Raji (cell line): ENCODE measurements at regions not wholly inside any gene's neighbourhood (a gene's known extent, or its start where the extent isn't known, plus 50 kb on each side); places are given as distances from the start of the nearest gene placed in this dataset.

Experiments
- POLR2A ChIP-seq: IDR thresholded peaks from 2 replicates; pipeline ENCODE4 v1.6.1; 2011; ENCODE audit warnings: low read depth, low read length, control low read depth; ENCODE audit not compliant: insufficient read depth

DNA sequence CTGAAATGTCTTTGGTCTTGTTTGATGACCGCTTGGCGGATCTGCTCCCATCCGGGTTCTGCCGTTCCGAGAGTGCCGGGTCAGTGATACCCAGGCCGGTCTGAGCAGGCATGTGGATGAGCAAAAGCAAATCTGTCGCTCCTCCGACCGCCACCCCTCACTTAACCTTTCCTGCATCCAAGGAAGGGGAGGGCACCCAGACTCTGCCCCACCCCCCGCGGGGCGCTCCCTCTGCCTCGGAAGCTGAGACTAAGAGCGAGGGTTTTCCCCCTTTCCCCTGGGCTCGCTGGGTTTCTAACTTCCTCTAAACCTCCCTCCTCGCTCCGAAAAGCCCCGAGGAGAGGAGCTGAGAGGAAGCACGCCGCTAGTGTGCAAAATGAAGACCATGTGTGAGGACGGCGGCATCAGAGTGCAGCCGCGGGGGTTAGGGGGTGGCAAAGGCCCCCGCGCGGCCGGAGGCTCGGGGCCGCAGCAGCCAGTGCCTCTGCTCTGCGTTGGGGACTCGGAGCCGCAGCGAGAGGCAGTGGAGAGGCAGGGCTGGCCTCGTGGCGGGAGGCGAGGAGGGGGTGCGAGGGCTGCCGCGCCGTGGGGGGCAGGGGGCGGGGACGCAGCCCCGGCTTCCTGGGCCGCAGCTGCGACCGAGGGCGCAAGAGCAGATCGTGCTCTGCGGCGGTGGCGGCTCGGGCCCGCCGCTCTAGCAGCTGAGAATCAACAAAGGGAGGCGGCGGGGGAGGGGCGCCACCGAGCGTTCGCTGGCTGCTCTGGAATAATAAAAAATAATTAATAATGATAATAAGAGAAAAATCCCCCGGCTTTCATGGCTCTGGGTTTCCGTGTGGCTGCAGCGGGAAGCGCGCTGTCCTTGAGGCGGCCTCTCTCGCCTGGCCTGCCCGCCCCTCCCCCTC lies 55.8 kb upstream of the BCOR start:
- no peak for TF ChIP-seq POLR2A

GRCh38 chrX:40152741-40153344 lies 55.1 kb upstream of the BCOR start:
- no peak for TF ChIP-seq POLR2A

- no peak for TF ChIP-seq POLR2A
These were observed 54.5 kb upstream of the BCOR start for GRCh38 chrX:40152173-40152711.

DNA sequence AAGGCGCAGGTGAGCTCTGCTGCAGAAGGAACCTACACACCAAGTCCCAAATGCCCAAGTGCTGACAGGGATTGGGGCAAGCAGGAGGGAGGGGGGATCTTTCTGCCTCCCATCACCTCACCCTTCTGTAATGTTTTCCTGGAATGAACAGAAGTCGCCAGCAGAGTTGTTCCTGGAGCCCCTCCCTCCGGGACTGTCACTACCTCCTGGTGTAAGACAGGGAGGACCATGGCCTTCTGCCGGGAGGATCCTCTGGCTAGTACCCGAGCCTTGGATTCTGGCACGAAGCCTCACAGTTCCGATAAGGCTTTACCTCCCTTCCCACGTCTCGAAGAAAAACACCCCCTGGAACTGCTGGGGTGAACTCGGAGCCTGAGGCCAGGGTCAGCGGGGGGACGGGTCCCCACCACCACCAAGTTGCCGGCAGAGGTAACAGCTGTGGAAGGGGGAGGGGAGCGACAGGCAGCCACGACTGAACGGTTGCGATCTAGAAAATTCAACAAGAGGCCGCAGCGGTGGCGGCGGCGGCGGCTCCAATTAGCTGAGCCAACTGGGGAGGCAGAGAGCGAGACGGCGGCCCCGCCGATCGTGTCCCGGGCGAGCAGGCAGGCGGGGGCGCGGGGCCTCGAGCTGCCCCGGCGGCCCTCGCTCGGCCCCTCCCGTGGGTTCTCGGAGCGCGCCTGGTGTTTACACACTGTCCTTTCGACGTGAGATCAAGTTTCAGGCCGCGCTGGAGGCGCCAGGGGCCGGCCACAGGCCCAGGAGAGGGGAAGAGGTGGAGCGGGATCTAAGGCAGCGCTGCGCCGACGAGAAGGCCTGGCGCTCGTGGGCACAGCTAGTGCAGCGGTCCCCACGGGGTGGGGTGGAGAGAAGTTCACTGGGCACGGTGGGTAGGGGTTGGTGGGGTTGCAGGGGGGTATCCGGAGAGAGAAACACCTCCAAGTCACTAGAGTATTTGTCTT lies 53.7 kb upstream of the BCOR start:
- TF ChIP-seq POLR2A = no peak

DNA sequence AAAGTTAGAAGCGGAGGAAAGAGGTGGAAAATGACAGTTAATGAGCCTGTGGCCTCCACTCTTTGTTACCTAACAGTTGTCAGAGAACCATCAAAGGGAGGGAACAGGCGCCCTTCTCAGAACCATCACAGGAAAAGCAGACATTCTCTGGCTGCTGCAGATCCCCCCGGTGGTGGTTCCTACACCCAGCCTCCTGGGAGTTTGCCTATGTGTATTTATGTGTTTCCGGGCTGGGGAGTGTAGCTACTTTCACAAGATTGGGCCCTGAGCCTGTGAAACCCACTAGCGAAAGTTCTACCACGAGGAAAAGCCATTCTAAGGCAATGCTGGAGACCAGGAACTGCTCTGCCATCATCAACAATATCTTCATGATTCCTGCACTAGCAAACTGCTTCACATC lies 52.7 kb upstream of the BCOR start:
- no peak for TF ChIP-seq POLR2A

DNA sequence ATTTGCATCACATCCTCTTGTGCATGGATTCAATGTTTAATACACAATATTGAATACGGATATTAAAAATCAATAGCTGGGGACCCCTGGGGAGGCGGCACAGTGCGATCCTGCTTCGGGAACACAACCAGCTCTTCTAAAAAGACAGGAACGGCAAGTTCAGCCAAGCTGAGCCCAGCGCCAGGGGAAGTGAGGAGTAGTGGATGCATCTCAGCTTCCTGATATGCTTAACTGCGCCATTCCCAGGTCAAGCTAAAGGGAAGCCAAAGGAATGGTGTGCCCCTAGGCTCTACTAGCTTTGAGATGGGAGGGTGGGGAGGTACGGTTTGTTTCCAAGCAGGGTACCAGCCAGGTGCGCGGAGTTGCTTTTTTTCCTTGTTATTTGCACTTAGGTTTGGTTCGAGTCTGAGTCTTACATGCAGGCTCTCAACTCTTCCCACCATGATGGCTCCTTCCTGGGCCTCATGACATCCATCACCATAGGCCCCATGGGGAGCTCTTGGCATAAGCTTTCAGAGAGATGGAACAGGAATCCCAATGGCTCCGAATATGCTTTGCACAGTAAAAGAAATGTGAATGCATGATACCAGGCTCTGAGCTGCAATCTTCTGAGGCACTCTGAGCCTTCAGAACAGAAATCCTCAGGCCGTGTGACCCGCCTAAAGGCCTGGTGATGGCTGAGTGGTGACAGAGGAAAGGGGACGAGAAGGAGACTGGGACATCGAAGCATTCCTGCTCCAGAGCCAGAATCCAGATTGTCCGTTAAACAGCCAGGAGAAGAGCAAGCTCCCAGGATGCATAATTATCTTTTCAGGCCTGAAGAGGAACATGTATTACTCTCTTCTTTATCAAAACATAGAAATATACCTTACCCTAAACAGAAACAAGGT lies 51.8 kb upstream of the BCOR start:
- no peak for TF ChIP-seq POLR2A

DNA sequence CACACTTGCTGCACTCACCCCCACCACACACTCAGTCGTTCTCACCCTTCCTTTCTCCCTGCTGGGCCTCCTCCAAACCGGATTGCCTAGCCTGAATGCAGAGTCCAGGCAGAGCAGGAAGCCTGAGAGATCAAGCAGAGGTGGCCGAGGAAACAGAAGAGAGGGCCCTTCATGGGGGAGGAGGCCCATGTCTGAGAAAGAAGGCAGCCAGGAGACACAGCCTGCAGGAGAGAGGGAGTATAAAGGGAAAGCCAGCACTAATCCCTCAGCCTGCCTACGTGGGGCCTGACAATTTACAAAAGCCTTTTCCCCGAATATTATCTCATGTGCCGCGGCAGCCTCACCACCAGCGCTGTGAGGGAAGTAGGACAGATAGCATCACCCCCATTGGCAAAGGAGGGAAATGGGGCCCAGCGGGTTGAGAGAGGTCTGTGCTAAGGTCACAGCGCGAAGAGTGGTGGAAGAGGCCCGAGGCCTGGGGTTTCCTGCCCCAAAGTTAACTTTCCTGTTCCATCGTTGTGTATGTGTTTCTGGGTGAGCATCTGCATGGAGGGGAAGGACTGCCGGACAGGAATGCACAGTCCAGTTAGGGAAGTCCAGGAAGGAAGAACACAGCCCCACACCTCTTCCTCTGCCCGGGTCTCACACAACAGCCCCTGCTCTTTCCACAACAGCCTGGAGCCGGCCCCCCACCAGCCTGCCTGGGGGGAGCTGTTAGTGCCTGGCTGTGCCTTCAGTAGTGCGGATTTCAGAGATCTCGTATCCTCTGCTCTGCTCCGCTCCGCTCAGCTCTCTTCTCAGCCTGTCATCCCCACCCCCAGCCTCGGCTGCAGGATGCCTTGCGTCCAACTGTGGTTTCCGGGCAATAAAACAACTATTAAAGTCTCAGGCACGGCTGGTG lies 50.9 kb upstream of the BCOR start:
- no peak for TF ChIP-seq POLR2A

DNA sequence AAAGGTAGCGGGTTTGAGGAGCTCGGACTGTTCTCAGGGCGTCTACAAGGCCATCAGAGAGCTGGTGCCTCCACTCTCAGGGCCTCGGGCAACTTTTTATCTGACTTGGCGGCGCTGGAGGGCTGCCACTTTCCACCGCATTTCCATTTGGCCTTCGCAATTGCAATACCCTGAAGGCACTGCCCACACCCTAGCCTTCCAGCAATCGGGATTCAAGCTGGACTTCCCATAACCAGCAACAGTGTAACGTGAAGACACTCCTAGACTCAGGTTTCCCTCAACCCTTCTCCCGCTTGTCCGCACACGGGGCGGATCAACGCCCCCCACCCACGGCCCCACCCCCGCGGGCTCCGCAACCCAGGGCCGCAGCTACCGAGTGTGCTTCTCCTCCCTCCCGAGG lies 50.2 kb upstream of the BCOR start:
- TF ChIP-seq POLR2A = no peak
